Neuronal stem cell (in vitro differentiated cells): ENCODE measurements at regions not wholly inside any gene's neighbourhood (a gene's known extent, or its start where the extent isn't known, plus 50 kb on each side); places are given as distances from the start of the nearest gene placed in this dataset.

ENCODE experiments used
- DNase-seq: peaks from one replicate; pipeline ENCODE4 v3.0.0-alpha.2; 2013; ENCODE audit warnings: low spot score
- H2AFZ ChIP-seq: one replicate; pipeline ENCODE4 v1.6.1; 2013; ENCODE audit warnings: mild to moderate bottlenecking, low read length, inconsistent platforms
- H2AK5ac ChIP-seq: 2 replicates; pipeline ENCODE4 v1.6.1; 2013; ENCODE audit warnings: low read depth, mild to moderate bottlenecking, inconsistent platforms, low read length, moderate library complexity, mixed read lengths
- H2BK120ac ChIP-seq: 2 replicates; pipeline ENCODE4 v1.6.1; 2013; ENCODE audit warnings: low read depth, mild to moderate bottlenecking, inconsistent platforms, low read length, moderate library complexity, mixed read lengths
- H2BK12ac ChIP-seq: one replicate; pipeline ENCODE4 v1.6.1; 2013; ENCODE audit warnings: low read length, inconsistent platforms
- H2BK15ac ChIP-seq: 2 replicates; pipeline ENCODE4 v1.6.1; 2013; ENCODE audit warnings: mild to moderate bottlenecking, low read length, inconsistent platforms, mixed read lengths
- H2BK5ac ChIP-seq: one replicate; pipeline ENCODE4 v1.6.1; 2013; ENCODE audit warnings: inconsistent platforms, mild to moderate bottlenecking, low read length, moderate library complexity
- H3K14ac ChIP-seq: one replicate; pipeline ENCODE4 v1.6.1; 2013; ENCODE audit warnings: low read length, inconsistent platforms
- H3K18ac ChIP-seq: 2 replicates; pipeline ENCODE4 v1.6.1; 2013; ENCODE audit warnings: low read length, inconsistent platforms
- H3K23ac ChIP-seq: 2 replicates; pipeline ENCODE4 v1.6.1; 2013; ENCODE audit warnings: low read depth, mild to moderate bottlenecking, mixed read lengths, low read length, inconsistent platforms; ENCODE audit not compliant: poor library complexity
- H3K27ac ChIP-seq: replicated peaks from 3 replicates; pipeline ENCODE4 v1.5.1; 2013; ENCODE audit warnings: low read length, inconsistent platforms
- H3K27me3 ChIP-seq, 3 experiments: 2 replicates each; pipeline ENCODE4 v1.6.1; 2013; ENCODE audit warnings: low read length in 3 of 3, mild to moderate bottlenecking in 2 of 3, inconsistent platforms in 1 of 3, low read depth in 1 of 3, mixed read lengths in 1 of 3, moderate library complexity in 1 of 3; ENCODE audit not compliant: control insufficient read depth in 3 of 3, insufficient read depth in 3 of 3
- H3K36me3 ChIP-seq, 2 donors: replicated peaks in 1 of 2; 2 replicates each; pipeline ENCODE4 v1.6.1; 2013; ENCODE audit warnings: low read length in 2 of 2; ENCODE audit not compliant: control insufficient read depth in 2 of 2, insufficient read depth in 2 of 2
- H3K4ac ChIP-seq: 2 replicates; pipeline ENCODE4 v1.6.1; 2013; ENCODE audit warnings: inconsistent platforms, mild to moderate bottlenecking, low read length, moderate library complexity
- H3K4me1 ChIP-seq, 2 donors: 1 replicate in 1 of 2; 2 replicates in 1 of 2; pipeline ENCODE4 v1.6.1; 2013; ENCODE audit warnings: low read length in 2 of 2, low read depth in 1 of 2; ENCODE audit not compliant: control insufficient read depth in 2 of 2, insufficient read depth in 1 of 2
- H3K4me2 ChIP-seq: one replicate; pipeline ENCODE4 v1.6.1; 2013; ENCODE audit warnings: mild to moderate bottlenecking, low read length, inconsistent platforms; ENCODE audit not compliant: insufficient read depth, poor library complexity, severe bottlenecking
- H3K4me3 ChIP-seq, 2 donors: 2 replicates each; pipeline ENCODE4 v1.5.1; 2013; ENCODE audit warnings: low read length in 2 of 2, mild to moderate bottlenecking in 2 of 2, inconsistent platforms in 1 of 2, moderate library complexity in 1 of 2
- H3K79me1 ChIP-seq: one replicate; pipeline ENCODE4 v1.6.1; 2013; ENCODE audit warnings: low read depth, mild to moderate bottlenecking, inconsistent platforms, low read length, moderate library complexity
- H3K9ac ChIP-seq: one replicate; pipeline ENCODE4 v1.6.1; 2013; ENCODE audit warnings: mild to moderate bottlenecking, low read depth, low read length, inconsistent platforms; ENCODE audit not compliant: poor library complexity
- H3K9me3 ChIP-seq, 2 donors: replicated peaks in 1 of 2; 2 replicates each; pipeline versions ENCODE3 to v1.6.1; 2013; ENCODE audit warnings: low read length in 2 of 2, mild to moderate bottlenecking in 2 of 2, inconsistent platforms in 1 of 2, low read depth in 1 of 2, mixed read lengths in 1 of 2, moderate library complexity in 1 of 2; ENCODE audit not compliant: control insufficient read depth in 2 of 2, insufficient read depth in 1 of 2
- H4K8ac ChIP-seq: one replicate; pipeline ENCODE4 v1.6.1; 2013; ENCODE audit warnings: low read depth, mild to moderate bottlenecking, inconsistent platforms, low read length, moderate library complexity
- H4K91ac ChIP-seq: one replicate; pipeline ENCODE4 v1.6.1; 2013; ENCODE audit warnings: low read length, low read depth, mild to moderate bottlenecking, inconsistent platforms; ENCODE audit not compliant: poor library complexity
- WGBS, 2 donors: extraction: QIAGEN DNeasy Blood & Tissue Kit; methylation state at CpG; one replicate each; pipeline ENCODE4 v1.1.7; 2013; ENCODE audit warnings: missing lambda C conversion rate in 2 of 2, mixed read lengths in 1 of 2; ENCODE audit not compliant: insufficient read length in 2 of 2, insufficient replicate concordance in 1 of 2; ENCODE audit errors: extremely low coverage in 2 of 2; 5-methylcytosine and 5-hydroxymethylcytosine counted together

DNA sequence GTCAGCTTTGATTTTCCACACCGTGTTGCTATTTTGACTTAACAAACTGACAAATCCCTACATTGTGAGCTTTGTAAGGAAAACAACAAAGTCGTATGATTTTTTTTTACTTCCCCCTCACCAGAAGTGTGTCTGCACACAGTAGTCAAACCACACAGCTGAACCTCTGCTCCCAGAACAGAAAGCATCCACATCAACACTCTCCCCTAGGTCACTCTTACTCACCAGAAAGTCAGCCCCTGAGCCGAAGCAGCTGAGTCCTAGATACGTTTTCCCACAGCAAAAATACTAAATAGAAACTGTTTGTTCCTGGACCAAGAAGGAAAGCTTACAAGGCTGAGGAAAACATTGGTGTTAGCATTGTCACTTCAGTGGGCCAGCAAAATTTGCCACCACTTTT is 305.7 kb downstream of the DHX15 start:
- H3K4me1 ChIP-seq, result peaks cover 0 to 2% of the 10 kb centered on the region in 2 donors
- H3K27ac ChIP-seq, result no peak overlapping the region
- H3K27me3 ChIP-seq, result peaks cover 0 to 2% (median 0%) of the 10 kb centered on the region in 3 experiments
- no peak overlapping the region for H3K14ac ChIP-seq
- no peak for DNase-seq
- no peaks in the 10 kb centered on the region for H3K79me1 ChIP-seq
- no peak overlapping the region for H3K23ac ChIP-seq
- no peak overlapping the region for H2BK15ac ChIP-seq
- no peak overlapping the region for H2AK5ac ChIP-seq
- WGBS, 2 donors, result no CpG with 5 or more reads among the region's 4 CpGs
- H3K9ac ChIP-seq, result no peak overlapping the region
- H3K9me3 ChIP-seq, result peaks cover 0 to 1% of the 10 kb centered on the region in 2 donors
- H3K36me3 ChIP-seq, result no peaks in the 10 kb centered on the region
- no peak overlapping the region for H2BK12ac ChIP-seq
- no peak overlapping the region for H2AFZ ChIP-seq
- no peak overlapping the region for H2BK120ac ChIP-seq
- H4K91ac ChIP-seq, result no peak overlapping the region
- no peak overlapping the region for H3K4me2 ChIP-seq
- H3K4me3 ChIP-seq, result no peak overlapping the region
- no peak overlapping the region for H3K18ac ChIP-seq
- no peak overlapping the region for H4K8ac ChIP-seq
- no peak overlapping the region for H3K4ac ChIP-seq
- H2BK5ac ChIP-seq, result no peak overlapping the region

DNA sequence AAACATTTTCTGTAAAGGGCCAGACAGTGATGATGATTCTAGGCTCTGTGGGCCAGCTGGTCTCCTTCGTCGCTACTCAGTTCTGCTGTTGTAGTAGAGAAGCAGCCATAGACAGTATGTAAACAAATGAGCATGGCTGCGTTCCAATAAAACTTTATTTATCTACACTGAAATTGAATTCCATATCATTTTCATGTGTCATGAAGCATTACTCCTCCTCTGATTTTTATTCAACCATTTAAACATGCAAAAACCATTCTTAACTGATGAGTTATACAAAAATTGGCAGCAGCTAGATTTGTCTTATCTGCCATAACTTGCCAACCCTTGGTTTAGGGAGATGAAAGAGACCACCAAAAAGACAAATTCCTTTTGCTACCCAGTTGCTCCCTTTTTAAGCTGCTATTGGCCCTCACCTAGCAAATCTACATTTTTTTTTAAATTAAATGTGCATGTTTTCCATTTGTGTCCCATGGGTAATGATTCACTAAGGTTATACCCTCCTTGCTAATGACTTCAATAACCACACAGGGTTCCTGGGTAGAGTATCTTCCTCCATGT is 309.9 kb downstream of the DHX15 start:
- Histone ChIP-seq H3K27me3 (peaks cover 0 to 2% (median 0%) of the 10 kb centered on the region in 3 experiments), H2BK120ac (no peak overlapping the region), H3K36me3 (no peaks in the 10 kb centered on the region), H3K27ac (no peak overlapping the region), H2AK5ac (no peak overlapping the region), H2BK12ac (no peak overlapping the region), H3K4me1 (peaks cover 0 to 4% of the 10 kb centered on the region in 2 donors), H3K18ac (no peak overlapping the region), H2BK5ac (no peak overlapping the region), H3K14ac (no peak overlapping the region), H3K9ac (no peak overlapping the region), H2AFZ (no peak overlapping the region), H3K4ac (no peak overlapping the region), H3K4me3 (no peak overlapping the region), H3K23ac (no peak overlapping the region), H3K9me3 (peaks cover 0 to 1% of the 10 kb centered on the region in 2 donors), H3K4me2 (no peak overlapping the region), H2BK15ac (no peak overlapping the region), H4K91ac (no peak overlapping the region), H4K8ac (no peak overlapping the region), H3K79me1 (no peaks in the 10 kb centered on the region)
- WGBS, 2 donors, result no CpG with 5 or more reads among the region's 3 CpGs
- DNase-seq, result no peak

DNA sequence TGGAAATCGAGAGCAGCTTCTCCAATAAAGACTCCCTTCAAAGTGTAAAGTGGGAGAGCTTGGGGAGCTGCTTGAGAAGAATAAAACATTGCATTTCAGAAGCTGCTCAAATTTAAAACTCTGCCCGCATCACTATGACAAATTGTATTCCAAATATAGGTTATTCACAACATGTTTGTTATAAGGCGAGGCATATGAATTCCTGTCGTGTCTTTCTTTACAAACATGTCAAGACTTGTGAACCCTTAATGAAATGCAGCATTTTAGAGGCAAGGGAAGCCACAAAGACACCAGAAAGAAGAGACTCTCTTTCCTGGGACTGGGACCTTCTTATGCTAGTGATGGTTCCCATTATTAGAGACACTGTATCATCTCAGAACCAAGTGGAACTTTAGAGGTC is 311.2 kb downstream of the DHX15 start:
- Histone ChIP-seq H4K91ac (no peak overlapping the region), H3K23ac (no peak overlapping the region), H3K9me3 (peaks cover 0 to 1% of the 10 kb centered on the region in 2 donors), H2AK5ac (no peak overlapping the region), H3K4me3 (no peak overlapping the region), H2BK15ac (no peak overlapping the region), H2BK5ac (no peak overlapping the region), H2BK120ac (no peak overlapping the region), H2AFZ (peak overlapping the region; percentile 64), H3K27ac (no peak overlapping the region), H3K14ac (no peak overlapping the region), H3K9ac (no peak overlapping the region), H3K27me3 (peaks cover 0 to 2% (median 0%) of the 10 kb centered on the region in 3 experiments), H4K8ac (no peak overlapping the region), H3K36me3 (no peaks in the 10 kb centered on the region), H3K4me1 (peaks cover 0 to 4% of the 10 kb centered on the region in 2 donors), H3K4ac (no peak overlapping the region), H3K18ac (no peak overlapping the region), H2BK12ac (no peak overlapping the region), H3K79me1 (no peaks in the 10 kb centered on the region), H3K4me2 (no peak overlapping the region)
- DNase-seq, result no peak
- whole genome bisulfite sequencing, 2 donors, result no CpG with 5 or more reads among the region's 4 CpGs

DNA sequence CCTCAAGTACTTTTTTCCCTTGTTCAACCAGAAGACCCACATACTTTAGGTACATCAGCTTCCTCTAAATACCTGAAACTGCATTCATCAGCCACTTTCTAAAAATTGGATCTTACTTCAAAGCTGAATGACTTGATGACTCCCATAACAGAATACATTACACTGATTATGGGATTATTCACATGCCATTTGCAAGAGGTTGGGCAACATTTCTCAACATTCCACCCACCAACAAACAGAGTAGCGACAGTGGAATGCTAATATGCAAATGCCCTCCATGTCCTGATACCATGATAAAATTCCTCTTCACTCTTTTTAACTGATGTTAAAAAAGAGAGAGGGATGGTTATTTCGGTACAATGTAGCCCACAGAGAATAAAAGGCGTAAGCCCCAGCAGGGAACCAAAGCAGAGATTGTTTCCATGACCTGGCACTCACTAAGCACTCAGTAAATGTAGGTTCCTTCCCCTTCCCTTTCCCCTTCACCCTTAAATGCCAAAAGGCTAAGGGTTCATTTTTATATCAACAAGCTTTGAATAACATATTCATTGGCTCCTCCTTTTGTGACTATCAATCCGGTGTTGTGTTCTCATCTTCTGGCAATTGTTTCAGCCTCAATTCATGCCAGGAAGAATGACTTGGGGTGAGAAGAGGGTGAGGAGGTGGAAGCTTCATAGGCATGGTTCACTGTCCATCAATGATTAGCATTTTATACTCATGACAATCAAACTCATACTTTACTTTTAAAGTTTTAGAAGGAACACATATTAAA is 317.2 kb downstream of the DHX15 start:
- no peaks in the 10 kb centered on the region for H3K36me3 ChIP-seq
- H3K4me3 ChIP-seq, result no peak overlapping the region
- no CpG with 5 or more reads among the region's 4 CpGs for WGBS, 2 donors

More for the DNA sequence above, 317.2 kb downstream of the DHX15 start:
- H3K4ac ChIP-seq, result no peak overlapping the region
- no peaks in the 10 kb centered on the region for H3K79me1 ChIP-seq
- H3K23ac ChIP-seq, result no peak overlapping the region
- DNase-seq, result no peak
- no peak overlapping the region for H2BK5ac ChIP-seq
- peaks cover 0 to 2% of the 10 kb centered on the region in 2 donors for H3K9me3 ChIP-seq
- H4K8ac ChIP-seq, result no peak overlapping the region
- no peak overlapping the region for H2BK120ac ChIP-seq
- H2BK12ac ChIP-seq, result no peak overlapping the region
- H3K27ac ChIP-seq, result no peak overlapping the region
- no peak overlapping the region for H2BK15ac ChIP-seq
- H3K9ac ChIP-seq, result no peak overlapping the region
- H4K91ac ChIP-seq, result no peak overlapping the region
- peaks cover 0 to 5% of the 10 kb centered on the region in 2 donors for H3K4me1 ChIP-seq
- H3K27me3 ChIP-seq, result no peaks in the 10 kb centered on the region
- H3K18ac ChIP-seq, result no peak overlapping the region
- H2AK5ac ChIP-seq, result no peak overlapping the region
- no peak overlapping the region for H3K14ac ChIP-seq
- H2AFZ ChIP-seq, result no peak overlapping the region
- no peak overlapping the region for H3K4me2 ChIP-seq
